DMS53 treated with DMSO at 0.1 percent for 48 hours (cell line): ENCODE measurements at regions not wholly inside any gene's neighbourhood (a gene's known extent, or its start where the extent isn't known, plus 50 kb on each side); places are given as distances from the start of the nearest gene placed in this dataset.
"Not testable (repeated sequence)": the region's sequence is repeated elsewhere in the genome, so short reads cannot be mapped to it uniquely, and the experiment has no call there.

Experiments
- DNase-seq: peaks from one replicate; lab custom pipeline; 2025; ENCODE audit not compliant: unreplicated experiment; lab: John Stamatoyannopoulos, UW

GRCh38 chr1:189117072-189117770, 1360.4 kb downstream of the BRINP3 start:
- DNase-seq, result no peak

- DNase-seq, result no peak
Measured at GRCh38 chr1:189121941-189122340, 1355.7 kb downstream of the BRINP3 start.

- no peak for DNase-seq
Measured at GRCh38 chr1:189125694-189126093, 1352.0 kb downstream of the BRINP3 start.

- DNase-seq, result no peak
Measured at GRCh38 chr1:189131576-189131975, 1346.1 kb downstream of the BRINP3 start.

- DNase-seq, result not testable (repeated sequence)
Measured at GRCh38 chr1:189139748-189140147, 1337.9 kb downstream of the BRINP3 start.

- DNase-seq, result no peak
Measured at GRCh38 chr1:189141056-189141455, 1336.6 kb downstream of the BRINP3 start.

- DNase-seq, result no peak
Measured at GRCh38 chr1:189149547-189150375, 1327.9 kb downstream of the BRINP3 start.

GRCh38 chr1:189150624-189151023, 1327.0 kb downstream of the BRINP3 start:
- no peak for DNase-seq

- no peak for DNase-seq
Measured at GRCh38 chr1:189151361-189151760, 1326.3 kb downstream of the BRINP3 start.

GRCh38 chr1:189152685-189153084, 1325.0 kb downstream of the BRINP3 start:
- DNase-seq, result no peak

- DNase-seq, result no peak
Measured at GRCh38 chr1:189158155-189158554, 1319.5 kb downstream of the BRINP3 start.

- DNase-seq, result no peak
Measured at GRCh38 chr1:189175889-189176288, 1301.8 kb downstream of the BRINP3 start.

GRCh38 chr1:189180057-189180456, 1297.6 kb downstream of the BRINP3 start:
- no peak for DNase-seq

- DNase-seq, result no peak
Measured at GRCh38 chr1:189185097-189185496, 1292.6 kb downstream of the BRINP3 start.

GRCh38 chr1:189192741-189193520, 1284.7 kb downstream of the BRINP3 start:
- DNase-seq, result no peak

GRCh38 chr1:189205863-189206262, 1271.8 kb downstream of the BRINP3 start:
- no peak for DNase-seq

GRCh38 chr1:189206617-189207016, 1271.0 kb downstream of the BRINP3 start:
- no peak for DNase-seq

- no peak for DNase-seq
Measured at GRCh38 chr1:189211742-189212141, 1265.9 kb downstream of the BRINP3 start.

GRCh38 chr1:189212606-189213005, 1265.1 kb downstream of the BRINP3 start:
- no peak for DNase-seq

GRCh38 chr1:189216886-189217285, 1260.8 kb downstream of the BRINP3 start:
- DNase-seq, result no peak

- DNase-seq, result no peak
Measured at GRCh38 chr1:189217646-189218045, 1260.0 kb downstream of the BRINP3 start.

- peak; percentile 3 for DNase-seq
Measured at GRCh38 chr1:189220750-189221149, 1256.9 kb downstream of the BRINP3 start.
